ENCODE measurements at regions not wholly inside any gene's neighbourhood (a gene's known extent, or its start where the extent isn't known, plus 50 kb on each side); places are given as distances from the start of the nearest gene placed in this dataset.

DNA sequence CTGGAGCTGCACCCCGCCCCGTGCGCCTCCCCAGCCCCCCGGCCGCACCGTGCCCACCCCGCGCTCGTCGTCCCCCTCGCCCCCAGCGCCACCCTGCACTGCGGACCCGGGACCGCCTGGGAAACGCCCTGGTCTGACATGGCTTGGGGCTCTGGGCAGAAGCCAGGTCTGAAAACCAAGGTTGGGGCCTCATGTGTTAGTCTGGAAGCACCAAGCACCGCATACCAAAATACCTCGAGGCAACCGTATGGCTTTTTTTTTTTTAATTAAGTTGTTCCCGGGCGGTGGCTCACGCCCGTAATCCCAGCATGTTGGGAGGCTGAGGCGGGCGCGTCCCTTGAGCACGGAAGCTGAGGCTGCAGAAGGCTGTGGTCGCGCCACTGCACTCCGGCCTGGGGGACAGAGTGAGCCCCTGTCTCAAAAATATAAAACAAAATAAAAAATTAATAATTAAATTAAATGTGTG is 91.5 kb upstream of the CHD2 start:
- H3K9me3 Mint-ChIP-seq (ENCODE audit: low read depth, unreplicated experiment): no peaks in the 10 kb centered on the region
- peaks cover 54% of the 10 kb centered on the region for H3K36me3 Mint-ChIP-seq (ENCODE audit: insufficient read depth, unreplicated experiment)
- H3K27me3 Mint-ChIP-seq (ENCODE audit: unreplicated experiment): no peaks in the 10 kb centered on the region
- CTCF ChIA-PET: interaction anchor here (0.7 to 4.4 kb wide), 12 partner anchors 12 to 113 kb away, joined by 3 to 24 read pairs (median 12); partner anchors contain the start of gene CHD2
- peak overlapping the region; percentile 90 for H3K27ac Mint-ChIP-seq (ENCODE audit: unreplicated experiment)
- TF ChIP-seq, protein P1, sequence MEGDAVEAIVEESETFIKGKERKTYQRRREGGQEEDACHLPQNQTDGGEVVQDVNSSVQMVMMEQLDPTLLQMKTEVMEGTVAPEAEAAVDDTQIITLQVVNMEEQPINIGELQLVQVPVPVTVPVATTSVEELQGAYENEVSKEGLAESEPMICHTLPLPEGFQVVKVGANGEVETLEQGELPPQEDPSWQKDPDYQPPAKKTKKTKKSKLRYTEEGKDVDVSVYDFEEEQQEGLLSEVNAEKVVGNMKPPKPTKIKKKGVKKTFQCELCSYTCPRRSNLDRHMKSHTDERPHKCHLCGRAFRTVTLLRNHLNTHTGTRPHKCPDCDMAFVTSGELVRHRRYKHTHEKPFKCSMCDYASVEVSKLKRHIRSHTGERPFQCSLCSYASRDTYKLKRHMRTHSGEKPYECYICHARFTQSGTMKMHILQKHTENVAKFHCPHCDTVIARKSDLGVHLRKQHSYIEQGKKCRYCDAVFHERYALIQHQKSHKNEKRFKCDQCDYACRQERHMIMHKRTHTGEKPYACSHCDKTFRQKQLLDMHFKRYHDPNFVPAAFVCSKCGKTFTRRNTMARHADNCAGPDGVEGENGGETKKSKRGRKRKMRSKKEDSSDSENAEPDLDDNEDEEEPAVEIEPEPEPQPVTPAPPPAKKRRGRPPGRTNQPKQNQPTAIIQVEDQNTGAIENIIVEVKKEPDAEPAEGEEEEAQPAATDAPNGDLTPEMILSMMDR (IDR thresholded peaks at IDR 0.05; ENCODE audit: unreplicated experiment): no peak
- peak; percentile 62 for DNase-seq
- BruUV-seq (replicated peaks): no TSS peak
- peak overlapping the region; percentile 68 for H3K4me3 Mint-ChIP-seq (ENCODE audit: low read depth, unreplicated experiment)
- intact Hi-C loops (cut with micrococcal nuclease; ENCODE audit: unreplicated experiment): loop anchor here (1.0 kb wide), 2 partner anchors 37 to 110 kb away; no protein-coding TSS in a partner anchor
- peaks cover 36% of the 10 kb centered on the region for H3K4me1 Mint-ChIP-seq (ENCODE audit: low read depth, unreplicated experiment)

DNA sequence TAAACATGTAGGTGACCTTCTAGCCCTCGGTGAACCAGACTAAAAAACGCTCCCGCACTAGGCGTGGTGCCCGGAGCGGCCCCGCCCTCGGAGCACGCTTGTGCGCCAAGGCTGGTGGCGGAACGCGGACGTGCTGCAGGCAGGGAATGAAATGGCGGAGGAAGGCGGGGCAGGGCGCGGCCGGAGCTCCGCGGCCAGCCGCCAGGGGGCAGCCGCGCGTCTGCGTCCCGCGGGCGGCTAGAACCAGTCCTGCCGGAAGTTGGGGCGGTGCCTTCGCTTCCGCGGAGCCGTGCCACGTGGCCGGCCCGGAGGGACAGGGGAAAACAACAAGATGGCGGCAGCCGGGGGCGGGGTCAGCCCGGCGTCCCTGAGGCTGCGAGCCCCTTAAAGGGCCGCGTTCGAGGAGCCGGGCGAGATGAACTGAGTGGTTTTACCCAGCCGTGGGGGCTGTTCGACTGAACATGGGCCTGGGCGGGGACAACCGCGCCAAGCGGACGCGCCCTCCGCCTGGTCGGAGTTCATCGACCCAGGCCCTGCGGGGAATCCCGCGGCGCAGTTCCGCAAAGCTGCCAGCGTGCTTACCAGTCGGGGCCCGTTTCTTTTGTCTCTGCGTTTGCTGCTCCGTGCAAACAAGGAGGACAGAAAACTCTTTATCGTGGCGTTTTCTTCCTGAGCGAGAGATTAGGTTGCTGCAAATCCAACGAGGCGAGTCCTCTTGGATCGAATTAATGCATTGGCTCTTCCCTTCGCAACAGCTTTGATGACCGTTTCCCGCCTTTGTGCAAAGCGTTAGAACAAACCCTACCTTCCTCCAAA is 90.9 kb upstream of the CHD2 start:
- Mint-ChIP-seq H3K9me3 (ENCODE audit: low read depth, unreplicated experiment) (no peaks in the 10 kb centered on the region), H3K27me3 (ENCODE audit: unreplicated experiment) (no peaks in the 10 kb centered on the region), H3K4me3 (ENCODE audit: low read depth, unreplicated experiment) (peak overlapping the region; percentile 68), H3K4me1 (ENCODE audit: low read depth, unreplicated experiment) (peaks cover 30% of the 10 kb centered on the region), H3K27ac (ENCODE audit: unreplicated experiment) (peak overlapping the region; percentile 90), H3K36me3 (ENCODE audit: insufficient read depth, unreplicated experiment) (peaks cover 48% of the 10 kb centered on the region)
- peak; percentile 99 for DNase-seq
- TF ChIP-seq, protein P1 (IDR thresholded peaks at IDR 0.05; ENCODE audit: unreplicated experiment): peak; percentile 97
- no TSS peak for BruUV-seq (replicated peaks)
- intact Hi-C loops (cut with micrococcal nuclease; ENCODE audit: unreplicated experiment): loop anchor here (1.0 kb wide), 1 partner anchor 36 kb away; no protein-coding TSS in a partner anchor
- CTCF ChIA-PET: interaction anchor here (0.5 to 4.4 kb wide), 17 partner anchors 11 to 158 kb away, joined by 3 to 24 read pairs (median 6); partner anchors contain the start of gene CHD2

DNA sequence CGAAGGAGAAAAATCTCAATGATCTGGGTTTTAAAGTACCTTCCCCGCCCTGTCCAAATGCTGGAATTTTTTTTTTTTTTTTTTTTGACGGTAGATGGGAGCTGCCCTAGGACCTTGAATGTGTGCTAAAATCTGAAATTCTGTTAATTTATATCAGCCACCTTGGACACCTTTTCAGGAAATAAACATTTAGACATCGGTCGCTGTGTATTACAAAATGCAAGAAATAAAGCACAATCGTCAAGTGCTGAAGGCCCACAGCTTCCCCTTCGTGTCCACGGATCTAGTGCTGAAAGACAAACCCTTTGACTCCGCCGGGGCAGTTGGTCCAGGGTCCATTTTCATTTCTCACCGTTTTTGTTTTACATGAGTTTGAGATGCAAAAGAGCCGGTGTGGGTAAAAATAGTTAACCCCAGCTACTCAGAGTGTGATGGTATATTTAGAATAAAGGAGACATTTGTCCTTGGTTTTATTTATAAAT is 90.2 kb upstream of the CHD2 start:
- Mint-ChIP-seq H3K9me3 (ENCODE audit: low read depth, unreplicated experiment) (no peaks in the 10 kb centered on the region), H3K27ac (ENCODE audit: unreplicated experiment) (peak overlapping the region; percentile 90), H3K4me1 (ENCODE audit: low read depth, unreplicated experiment) (peaks cover 27% of the 10 kb centered on the region), H3K4me3 (ENCODE audit: low read depth, unreplicated experiment) (peak overlapping the region; percentile 68), H3K36me3 (ENCODE audit: insufficient read depth, unreplicated experiment) (peaks cover 42% of the 10 kb centered on the region), H3K27me3 (ENCODE audit: unreplicated experiment) (no peaks in the 10 kb centered on the region)
- peak; percentile 45 for DNase-seq
- CTCF ChIA-PET: interaction anchor here (0.6 to 4.4 kb wide), 16 partner anchors 11 to 1573 kb away, joined by 3 to 24 read pairs (median 8); partner anchors contain the start of gene CHD2
- BruUV-seq (replicated peaks): TSS peak; percentile 80
- TF ChIP-seq, protein P1 (IDR thresholded peaks at IDR 0.05; ENCODE audit: unreplicated experiment): no peak
- intact Hi-C loops (cut with micrococcal nuclease; ENCODE audit: unreplicated experiment): loop anchor here (1.0 kb wide), 3 partner anchors 35 to 90 kb away; partner anchors contain the start of gene CHD2

DNA sequence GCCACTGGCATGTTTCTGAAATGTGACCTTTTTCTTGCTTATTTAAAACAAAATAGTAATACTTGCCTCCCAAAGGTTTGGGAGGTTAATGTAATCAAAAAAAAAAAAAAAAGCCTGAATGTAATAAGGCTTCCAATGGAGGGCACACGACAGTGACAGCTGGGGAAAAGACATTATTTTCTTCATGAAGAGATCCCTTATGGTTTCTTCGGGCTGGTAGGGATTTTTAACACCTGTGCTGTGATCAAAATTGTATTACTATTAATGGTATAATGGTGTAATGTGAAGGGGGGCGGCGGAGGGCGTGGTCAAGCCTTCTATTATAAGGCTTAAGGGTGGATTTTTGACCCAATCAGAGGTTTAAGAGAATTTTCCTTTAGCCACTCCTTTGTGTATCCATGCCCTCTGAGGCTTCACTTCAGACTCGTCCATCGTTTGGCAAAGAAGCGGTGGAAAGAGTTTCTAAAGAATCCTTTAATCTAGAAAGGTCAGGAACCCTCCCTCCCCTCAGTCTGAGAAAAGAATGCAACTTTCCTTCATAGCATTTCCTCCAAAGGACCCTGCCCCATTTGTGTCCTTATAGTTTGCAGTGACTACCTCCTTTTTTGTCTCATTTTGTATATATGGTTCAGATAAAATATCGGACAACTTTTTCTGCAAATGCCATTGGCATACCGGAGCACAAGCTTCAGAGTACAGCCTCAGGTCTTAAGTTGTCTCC is 89.5 kb upstream of the CHD2 start:
- BruUV-seq (replicated peaks): TSS peak; percentile 46
- TF ChIP-seq, protein P1 (IDR thresholded peaks at IDR 0.05; ENCODE audit: unreplicated experiment): no peak
- Mint-ChIP-seq H3K4me1 (ENCODE audit: low read depth, unreplicated experiment) (peaks cover 27% of the 10 kb centered on the region), H3K27me3 (ENCODE audit: unreplicated experiment) (no peaks in the 10 kb centered on the region), H3K4me3 (ENCODE audit: low read depth, unreplicated experiment) (peak overlapping the region; percentile 68), H3K9me3 (ENCODE audit: low read depth, unreplicated experiment) (no peaks in the 10 kb centered on the region), H3K36me3 (ENCODE audit: insufficient read depth, unreplicated experiment) (peaks cover 42% of the 10 kb centered on the region), H3K27ac (ENCODE audit: unreplicated experiment) (peak overlapping the region; percentile 90)
- peak; percentile 78 for DNase-seq
- intact Hi-C loops (cut with micrococcal nuclease; ENCODE audit: unreplicated experiment): loop anchor here (1.0 kb wide), 3 partner anchors 75 to 94 kb away; partner anchors contain the start of gene CHD2
- CTCF ChIA-PET: interaction anchor here (0.6 to 4.4 kb wide), 13 partner anchors 10 to 1572 kb away, joined by 3 to 24 read pairs (median 6); no protein-coding TSS in a partner anchor

Data from Calu3 (cell line).